Mesenchymal stem cell (in vitro differentiated cells and primary cell): ENCODE measurements at regions not wholly inside any gene's neighbourhood (a gene's known extent, or its start where the extent isn't known, plus 50 kb on each side); places are given as distances from the start of the nearest gene placed in this dataset.

Source experiments
- DNase-seq: peaks from one replicate; pipeline ENCODE4 v3.0.0-alpha.2; 2013
- H2AFZ ChIP-seq: one replicate; pipeline ENCODE4 v1.6.1; 2013; ENCODE audit warnings: low read depth, mild to moderate bottlenecking, control low read depth, inconsistent platforms, low read length, moderate library complexity
- H2AK5ac ChIP-seq: 2 replicates; pipeline ENCODE4 v1.6.1; 2013; ENCODE audit warnings: low read length, moderate library complexity, mild to moderate bottlenecking, inconsistent platforms; ENCODE audit not compliant: severe bottlenecking
- H2BK120ac ChIP-seq: one replicate; pipeline ENCODE4 v1.6.1; 2013; ENCODE audit warnings: low read depth, mild to moderate bottlenecking, inconsistent platforms, low read length, moderate library complexity
- H2BK12ac ChIP-seq, 2 experiments: one replicate each; pipeline ENCODE4 v1.6.1; 2013; ENCODE audit warnings: inconsistent platforms in 2 of 2, low read length in 2 of 2, mild to moderate bottlenecking in 2 of 2, moderate library complexity in 2 of 2, control low read depth in 1 of 2
- H2BK15ac ChIP-seq: one replicate; pipeline ENCODE4 v1.6.1; 2013; ENCODE audit warnings: mild to moderate bottlenecking, low read depth, inconsistent platforms; ENCODE audit not compliant: poor library complexity, severe bottlenecking
- H2BK5ac ChIP-seq: 2 replicates; pipeline ENCODE4 v1.6.1; 2013; ENCODE audit warnings: low read depth, mild to moderate bottlenecking, low read length, control low read depth, inconsistent platforms; ENCODE audit not compliant: poor library complexity, severe bottlenecking
- H3K14ac ChIP-seq, 2 experiments: one replicate each; pipeline ENCODE4 v1.6.1; 2013; ENCODE audit warnings: inconsistent platforms in 2 of 2, low read length in 2 of 2, control low read depth in 1 of 2, mild to moderate bottlenecking in 1 of 2, moderate library complexity in 1 of 2
- H3K18ac ChIP-seq, 2 experiments: one replicate each; pipeline ENCODE4 v1.6.1; 2013; ENCODE audit warnings: inconsistent platforms in 2 of 2, low read length in 2 of 2, control low read depth in 1 of 2, low read depth in 1 of 2, mild to moderate bottlenecking in 1 of 2
- H3K23ac ChIP-seq, 2 experiments: one replicate each; pipeline ENCODE4 v1.6.1; 2013; ENCODE audit warnings: inconsistent platforms in 2 of 2, low read length in 2 of 2, mild to moderate bottlenecking in 2 of 2, moderate library complexity in 2 of 2, control low read depth in 1 of 2
- H3K27ac ChIP-seq: 2 replicates; pipeline ENCODE4 v1.5.1; 2013; ENCODE audit warnings: mild to moderate bottlenecking, moderate library complexity, low read length, control low read depth, inconsistent platforms; ENCODE audit not compliant: poor library complexity, severe bottlenecking
- H3K27me3 ChIP-seq, 2 experiments: 2 replicates each; pipeline versions ENCODE4 v1.6.1 to v1.7.0; 2013; ENCODE audit warnings: low read length in 2 of 2, mild to moderate bottlenecking in 2 of 2, moderate library complexity in 2 of 2, control low read depth in 1 of 2, inconsistent platforms in 1 of 2; ENCODE audit not compliant: control insufficient read depth in 1 of 2, insufficient read depth in 1 of 2
- H3K36me3 ChIP-seq, 2 experiments: 2 replicates each; pipeline versions ENCODE4 v1.6.1 to v1.7.0; 2013; ENCODE audit warnings: low read length in 2 of 2, control low read depth in 1 of 2, inconsistent platforms in 1 of 2, low read depth in 1 of 2, mild to moderate bottlenecking in 1 of 2; ENCODE audit not compliant: insufficient read depth in 2 of 2, control insufficient read depth in 1 of 2
- H3K4ac ChIP-seq, 2 experiments: one replicate each; pipeline ENCODE4 v1.6.1; 2013; ENCODE audit warnings: inconsistent platforms in 2 of 2, low read length in 2 of 2, mild to moderate bottlenecking in 2 of 2, moderate library complexity in 2 of 2, control low read depth in 1 of 2, low read depth in 1 of 2
- H3K4me1 ChIP-seq: 2 replicates; pipeline ENCODE4 v1.6.1; 2013; ENCODE audit warnings: low read depth, low read length, control low read depth; ENCODE audit not compliant: control insufficient read depth, insufficient read depth
- H3K4me2 ChIP-seq: 2 replicates; pipeline ENCODE4 v1.6.1; 2013; ENCODE audit warnings: low read length, mild to moderate bottlenecking, inconsistent platforms; ENCODE audit not compliant: poor library complexity, severe bottlenecking
- H3K4me3 ChIP-seq, 2 experiments: 2 replicates each; pipeline versions ENCODE4 v1.5.1 to v1.7.0; 2013; ENCODE audit warnings: low read length in 2 of 2, mild to moderate bottlenecking in 2 of 2, control low read depth in 1 of 2, low read depth in 1 of 2; ENCODE audit not compliant: insufficient read depth in 1 of 2
- H3K79me1 ChIP-seq: replicated peaks from 2 replicates; pipeline ENCODE4 v1.6.1; 2013; ENCODE audit warnings: mild to moderate bottlenecking, control low read depth, low read length, inconsistent platforms; ENCODE audit not compliant: poor library complexity, severe bottlenecking
- H3K9ac ChIP-seq: 2 replicates; pipeline ENCODE4 v1.7.0; 2013; ENCODE audit warnings: mild to moderate bottlenecking, low read length, moderate library complexity
- H3K9me3 ChIP-seq: 2 replicates; pipeline ENCODE4 v1.7.0; 2013; ENCODE audit warnings: mild to moderate bottlenecking, low read length; ENCODE audit not compliant: control insufficient read depth
- H4K8ac ChIP-seq: one replicate; pipeline ENCODE4 v1.6.1; 2013; ENCODE audit warnings: inconsistent platforms, mild to moderate bottlenecking, low read length, moderate library complexity
- H4K91ac ChIP-seq: one replicate; pipeline ENCODE4 v1.6.1; 2013; ENCODE audit warnings: mild to moderate bottlenecking, low read length, inconsistent platforms
- WGBS: methylation state at CpG from one replicate; pipeline ENCODE4 v1.1.7; 2013; ENCODE audit warnings: mixed read lengths; 5-methylcytosine and 5-hydroxymethylcytosine counted together

DNA sequence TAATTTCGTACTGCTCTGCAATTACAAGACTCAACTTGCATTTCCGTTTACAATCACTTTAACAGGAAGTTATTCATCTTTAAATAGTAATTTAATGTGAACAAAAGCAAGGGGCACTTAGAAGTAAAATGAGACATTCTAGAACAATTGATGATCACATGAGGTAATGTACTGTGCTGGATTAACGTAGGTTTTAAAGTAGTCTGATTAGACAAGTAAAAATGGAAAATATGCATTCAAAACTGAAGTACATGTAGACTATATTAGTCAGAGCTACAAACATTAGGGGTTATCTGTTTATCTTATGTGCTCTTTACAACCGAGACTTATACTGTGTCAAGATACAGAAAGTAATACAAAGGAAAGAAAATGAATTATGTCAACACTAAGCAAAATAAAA, 1528.0 kb downstream of the SLITRK5 start:
- Histone ChIP-seq H2AFZ (no peak overlapping the region), H2BK120ac (no peak overlapping the region)
- DNase-seq = peak; percentile 14

DNA sequence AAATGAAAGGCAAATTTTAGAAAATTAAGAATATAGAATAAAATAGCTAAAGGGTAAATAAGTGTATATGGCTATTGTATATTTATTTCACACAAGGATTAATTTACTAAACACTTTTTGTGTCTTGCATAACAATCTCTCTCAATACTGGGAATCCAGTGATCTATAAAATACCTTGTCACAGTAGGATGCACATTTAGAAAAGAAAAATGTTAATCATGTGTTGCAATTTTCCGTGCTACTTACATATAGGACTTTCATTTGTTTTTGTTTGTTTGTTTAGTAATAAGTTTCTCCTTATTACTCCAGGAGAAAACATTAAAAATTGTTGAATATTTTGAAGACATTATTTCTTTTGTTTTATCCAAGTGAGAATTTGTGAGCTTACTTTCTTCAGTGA, 1533.3 kb downstream of the SLITRK5 start:
- Histone ChIP-seq H2BK120ac (no peak overlapping the region), H3K4me3 (no peak overlapping the region), H3K4ac (no peak overlapping the region), H2AFZ (no peak overlapping the region), H2BK15ac (no peak overlapping the region), H4K91ac (no peak overlapping the region), H3K36me3 (no peaks in the 10 kb centered on the region), H3K9ac (no peak overlapping the region), H2BK5ac (no peak overlapping the region), H3K27me3 (no peaks in the 10 kb centered on the region), H2AK5ac (no peak overlapping the region), H3K27ac (no peak overlapping the region), H3K4me2 (no peak overlapping the region), H3K4me1 (no peaks in the 10 kb centered on the region), H3K79me1 (no peaks in the 10 kb centered on the region), H3K9me3 (no peaks in the 10 kb centered on the region), H3K14ac (no peak overlapping the region), H3K23ac (no peak overlapping the region), H3K18ac (no peak overlapping the region), H4K8ac (no peak overlapping the region), H2BK12ac (no peak overlapping the region)
- WGBS = no CpG with 5 or more reads among the region's 1 CpG
- DNase-seq = no peak

More for the DNA sequence above, 1528.0 kb downstream of the SLITRK5 start:
- H3K36me3 ChIP-seq = no peaks in the 10 kb centered on the region
- H2BK15ac ChIP-seq = no peak overlapping the region
- peaks cover 3% of the 10 kb centered on the region for H3K9me3 ChIP-seq
- H3K23ac ChIP-seq = no peak overlapping the region
- H3K79me1 ChIP-seq = no peaks in the 10 kb centered on the region
- H3K4me3 ChIP-seq = no peak overlapping the region
- H3K27ac ChIP-seq = no peak overlapping the region
- no peak overlapping the region for H2BK5ac ChIP-seq
- no peak overlapping the region for H3K4ac ChIP-seq
- H3K14ac ChIP-seq = no peak overlapping the region
- 0% methylated on average over 1 of the region's 4 CpGs for WGBS
- H3K4me1 ChIP-seq = no peaks in the 10 kb centered on the region
- H4K8ac ChIP-seq = no peak overlapping the region
- no peak overlapping the region for H3K9ac ChIP-seq
- H2BK12ac ChIP-seq = no peak overlapping the region
- H4K91ac ChIP-seq = no peak overlapping the region
- no peaks in the 10 kb centered on the region for H3K27me3 ChIP-seq
- no peak overlapping the region for H3K18ac ChIP-seq
- no peak overlapping the region for H2AK5ac ChIP-seq
- H3K4me2 ChIP-seq = no peak overlapping the region

DNA sequence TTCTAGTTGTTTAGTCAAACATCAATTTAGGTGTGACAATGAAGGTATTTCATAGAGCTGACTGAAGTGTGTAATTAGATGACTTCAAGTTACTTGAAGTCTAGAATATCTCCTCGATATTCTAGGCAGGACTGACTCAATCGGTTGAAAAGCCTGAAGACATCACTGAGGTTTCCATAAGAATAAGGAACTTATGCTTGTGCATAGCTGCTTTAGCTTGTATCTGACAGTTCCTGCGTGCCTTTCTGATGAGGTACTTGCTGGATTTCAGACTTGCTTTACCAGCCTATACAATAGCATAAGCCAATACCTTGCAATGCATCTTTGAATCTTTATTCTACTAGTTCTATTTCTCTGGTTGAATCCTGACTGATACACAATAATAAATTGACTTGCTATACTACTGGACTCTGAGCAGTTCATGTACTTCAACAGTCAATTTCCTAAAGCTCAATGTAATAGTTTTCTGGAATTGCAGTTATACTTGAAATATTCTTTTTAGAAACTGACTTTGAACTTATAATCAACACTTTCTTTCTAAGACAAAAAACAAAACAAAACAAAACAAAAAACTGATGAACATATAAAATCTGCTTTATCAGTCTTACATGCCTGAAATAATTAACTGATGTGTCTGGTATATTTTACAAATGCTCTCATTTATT, 1534.8 kb downstream of the SLITRK5 start:
- Histone ChIP-seq H3K9ac (no peak overlapping the region), H2BK12ac (no peak overlapping the region), H2BK5ac (no peak overlapping the region), H3K18ac (no peak overlapping the region), H3K14ac (no peak overlapping the region), H3K4me2 (no peak overlapping the region), H3K9me3 (no peaks in the 10 kb centered on the region), H3K79me1 (no peaks in the 10 kb centered on the region), H3K4me3 (no peak overlapping the region), H2AK5ac (no peak overlapping the region), H2BK120ac (no peak overlapping the region), H3K23ac (no peak overlapping the region), H2AFZ (no peak overlapping the region), H3K36me3 (no peaks in the 10 kb centered on the region), H3K4me1 (no peaks in the 10 kb centered on the region), H2BK15ac (no peak overlapping the region), H4K91ac (no peak overlapping the region), H3K27ac (no peak overlapping the region), H4K8ac (no peak overlapping the region), H3K4ac (no peak overlapping the region), H3K27me3 (no peaks in the 10 kb centered on the region)
- WGBS = 96% methylated on average over 3 of the region's 3 CpGs
- DNase-seq = no peak

DNA sequence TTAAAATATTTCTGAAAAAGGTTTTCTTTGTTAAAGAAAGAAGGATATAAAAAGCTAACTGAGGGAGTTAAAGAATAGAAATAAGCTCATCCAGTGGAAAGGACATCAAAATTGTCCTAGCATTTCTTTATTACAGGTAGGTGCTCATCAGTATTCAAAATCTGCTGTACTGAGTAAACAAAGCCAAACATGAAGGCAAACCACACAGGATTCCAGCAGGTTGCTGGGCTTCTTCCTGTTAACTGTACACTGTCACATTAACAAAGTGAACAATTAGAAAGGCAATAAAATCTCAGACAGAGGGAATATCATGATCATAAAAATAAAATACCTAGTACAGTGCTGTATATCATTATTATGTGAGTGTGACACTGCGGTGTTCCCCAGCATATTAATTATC, 1541.0 kb downstream of the SLITRK5 start:
- no peak overlapping the region for H2BK120ac ChIP-seq
- no peak overlapping the region for H2AK5ac ChIP-seq
- H2BK5ac ChIP-seq = no peak overlapping the region
- no peak overlapping the region for H3K9ac ChIP-seq
- no peak overlapping the region for H3K27ac ChIP-seq
- peaks cover 4% of the 10 kb centered on the region for H3K9me3 ChIP-seq
- H3K4me2 ChIP-seq = no peak overlapping the region
- H2BK12ac ChIP-seq = no peak overlapping the region
- H3K4ac ChIP-seq = no peak overlapping the region
- no peak overlapping the region for H3K18ac ChIP-seq
- no peak overlapping the region for H3K4me3 ChIP-seq
- H4K8ac ChIP-seq = no peak overlapping the region
- H3K27me3 ChIP-seq = no peaks in the 10 kb centered on the region
- H3K23ac ChIP-seq = no peak overlapping the region
- no peak overlapping the region for H2BK15ac ChIP-seq
- no CpG with 5 or more reads among the region's 1 CpG for WGBS
- no peaks in the 10 kb centered on the region for H3K79me1 ChIP-seq
- no peak overlapping the region for H4K91ac ChIP-seq
- H3K14ac ChIP-seq = no peak overlapping the region
- H3K4me1 ChIP-seq = no peaks in the 10 kb centered on the region
- no peak for DNase-seq
- no peak overlapping the region for H2AFZ ChIP-seq
- H3K36me3 ChIP-seq = no peaks in the 10 kb centered on the region
